ENCODE measurements at regions not wholly inside any gene's neighbourhood (a gene's known extent, or its start where the extent isn't known, plus 50 kb on each side); places are given as distances from the start of the nearest gene placed in this dataset.

GRCh38 chr15:88391006-88391405, 76.2 kb downstream of the MRPL46 start:
- H3K4me3 ChIP-seq = no peak overlapping the region
- TF ChIP-seq CTCF (IDR thresholded peaks at IDR 0.05) (no peak), EP300 (IDR thresholded peaks at IDR 0.05) (no peak), POLR2A (IDR thresholded peaks at IDR 0.05) (no peak)
- no peak for DNase-seq (ENCODE audit: low spot score in 2 of 2)
- H3K4me1 ChIP-seq = no peaks in the 10 kb centered on the region
- H3K9me3 ChIP-seq = peaks cover 0 to 11% (median 0%) of the 10 kb centered on the region in 4 donors
- no peak overlapping the region for H3K27ac ChIP-seq
- 84 to 87% methylated on average over 12 of the region's 12 CpGs for WGBS, 2 donors
- H3K27me3 ChIP-seq = no peaks in the 10 kb centered on the region
- no peaks in the 10 kb centered on the region for H3K36me3 ChIP-seq

DNA sequence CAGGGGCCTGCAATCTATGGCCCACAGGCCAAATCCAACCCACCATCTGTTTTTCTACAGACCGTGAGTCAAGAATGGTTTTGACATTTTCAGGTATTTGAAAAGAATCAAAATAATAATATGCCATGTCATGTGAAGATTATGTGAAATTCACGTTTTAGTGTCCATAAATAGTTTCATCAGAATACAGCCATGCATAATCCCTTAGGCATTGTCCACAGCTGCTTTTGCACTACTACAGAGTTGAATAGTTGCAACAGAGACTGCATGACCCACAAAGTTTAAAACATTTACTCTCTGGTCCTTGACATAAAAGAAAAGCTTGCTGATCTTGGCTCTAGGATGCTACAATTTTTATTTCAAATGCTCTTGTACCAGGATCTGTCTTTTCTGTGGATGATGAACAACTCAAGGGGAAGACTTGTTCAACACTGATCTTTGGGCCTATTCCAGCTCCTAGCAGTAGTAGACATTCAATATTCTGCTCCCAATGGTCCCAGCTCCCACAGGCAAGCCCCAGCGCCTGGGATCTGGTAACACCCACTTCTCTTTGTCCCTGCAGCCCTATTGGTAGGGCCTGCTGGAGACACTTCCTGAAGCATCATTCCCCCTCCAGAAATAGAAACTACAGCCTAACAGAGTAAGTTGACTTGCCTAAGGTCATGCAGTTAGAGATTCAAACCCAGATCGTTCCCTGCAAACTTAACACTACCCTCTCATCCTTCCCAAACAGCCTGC, 76.9 kb downstream of the MRPL46 start:
- Histone ChIP-seq H3K4me1 (no peaks in the 10 kb centered on the region), H3K36me3 (no peaks in the 10 kb centered on the region), H3K4me3 (no peak overlapping the region), H3K27me3 (no peaks in the 10 kb centered on the region), H3K9me3 (peaks cover 0 to 4% (median 0%) of the 10 kb centered on the region in 4 donors), H3K27ac (no peak overlapping the region)
- TF ChIP-seq EP300 (IDR thresholded peaks at IDR 0.05) (no peak), POLR2A (IDR thresholded peaks at IDR 0.05) (no peak), CTCF (IDR thresholded peaks at IDR 0.05) (no peak)
- no peak for DNase-seq (ENCODE audit: low spot score in 2 of 2)
- 62 to 63% methylated on average over 4 of the region's 4 CpGs for WGBS, 2 donors

GRCh38 chr15:88389120-88389519, 78.1 kb downstream of the MRPL46 start:
- Histone ChIP-seq H3K9me3 (no peaks in the 10 kb centered on the region), H3K4me1 (no peaks in the 10 kb centered on the region), H3K27me3 (no peaks in the 10 kb centered on the region), H3K36me3 (no peaks in the 10 kb centered on the region), H3K4me3 (no peak overlapping the region), H3K27ac (no peak overlapping the region)
- 76 to 82% methylated on average over 5 of the region's 5 CpGs for WGBS, 2 donors
- DNase-seq (ENCODE audit: low spot score in 2 of 2) = no peak
- TF ChIP-seq CTCF (IDR thresholded peaks at IDR 0.05) (no peak), EP300 (IDR thresholded peaks at IDR 0.05) (no peak), POLR2A (IDR thresholded peaks at IDR 0.05) (no peak)

- no peaks in the 10 kb centered on the region for H3K9me3 ChIP-seq
Observed at GRCh38 chr15:88388686-88389085, 78.5 kb downstream of the MRPL46 start.

More at GRCh38 chr15:88388686-88389085, 78.5 kb downstream of the MRPL46 start:
- Histone ChIP-seq H3K4me3 (no peak overlapping the region), H3K4me1 (no peaks in the 10 kb centered on the region), H3K36me3 (no peaks in the 10 kb centered on the region), H3K27me3 (no peaks in the 10 kb centered on the region), H3K27ac (no peak overlapping the region)
- 30 to 47% methylated on average over 3 of the region's 3 CpGs for WGBS, 2 donors
- no peak for DNase-seq (ENCODE audit: low spot score in 2 of 2)
- TF ChIP-seq POLR2A (IDR thresholded peaks at IDR 0.05) (no peak), EP300 (IDR thresholded peaks at IDR 0.05) (no peak), CTCF (IDR thresholded peaks at IDR 0.05) (no peak)
